ENCODE measurements at regions not wholly inside any gene's neighbourhood (a gene's known extent, or its start where the extent isn't known, plus 50 kb on each side); places are given as distances from the start of the nearest gene placed in this dataset.

GRCh38 chr10:55141892-55142291 lies 340.9 kb upstream of the PCDH15 start:
- Histone ChIP-seq H3K9me3 (ENCODE audit: control insufficient read depth in 1 of 2, insufficient read depth in 1 of 2, low read length in 2 of 2) (no peaks in the 10 kb centered on the region), H3K4me3 (ENCODE audit: low read length) (no peak overlapping the region), H3K27me3 (ENCODE audit: control insufficient read depth in 1 of 2, insufficient read depth in 2 of 2, low read length in 2 of 2) (no peaks in the 10 kb centered on the region), H3K36me3 (ENCODE audit: insufficient read depth, low read length) (no peaks in the 10 kb centered on the region), H3K27ac (ENCODE audit: low read depth in 1 of 2, low read length in 2 of 2) (no peak overlapping the region), H3K4me1 (ENCODE audit: insufficient read depth, low read length) (no peaks in the 10 kb centered on the region)
- H3K27me3 Mint-ChIP-seq = no peaks in the 10 kb centered on the region
- DNase-seq (no peak), ATAC-seq (ENCODE audit: poor library complexity) (no peak)
- TF ChIP-seq CTCF (IDR thresholded peaks at IDR 0.05) = no peak
- peaks cover 12% of the 10 kb centered on the region for H3K9me3 Mint-ChIP-seq
- intact Hi-C loops (cut with DNase I, micrococcal nuclease) = no loop called here
- no peaks in the 10 kb centered on the region for H3K36me3 Mint-ChIP-seq (ENCODE audit: low read depth)
- H3K27ac Mint-ChIP-seq = no peak overlapping the region
- no peak overlapping the region for H3K4me3 Mint-ChIP-seq
- POLR2A ChIA-PET = no interaction called here
- no peaks in the 10 kb centered on the region for H3K4me1 Mint-ChIP-seq (ENCODE audit: low read depth)
- CTCF ChIA-PET = no interaction called here

DNA sequence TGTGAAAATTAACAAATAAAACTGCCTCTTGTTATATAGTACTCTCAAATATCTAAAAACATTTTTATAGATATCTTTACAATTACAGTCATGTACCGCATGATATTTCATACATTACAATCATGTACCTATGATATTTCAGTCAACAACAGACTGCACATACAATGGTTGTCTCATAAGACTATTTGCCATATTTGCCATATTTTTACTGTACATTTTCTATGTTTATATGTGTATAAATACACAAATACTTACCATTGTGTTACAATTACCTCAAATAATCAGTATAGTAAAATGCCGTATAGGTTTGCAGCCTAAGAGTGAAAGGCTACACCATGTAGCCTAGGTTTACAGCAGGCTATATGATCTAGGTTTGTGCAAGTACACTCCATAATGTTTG lies 336.0 kb upstream of the PCDH15 start:
- intact Hi-C loops (cut with DNase I, micrococcal nuclease) = no loop called here
- Mint-ChIP-seq H3K9me3 (peaks cover 11% of the 10 kb centered on the region), H3K36me3 (ENCODE audit: low read depth) (no peaks in the 10 kb centered on the region), H3K27me3 (no peaks in the 10 kb centered on the region), H3K4me1 (ENCODE audit: low read depth) (no peaks in the 10 kb centered on the region), H3K4me3 (no peak overlapping the region), H3K27ac (no peak overlapping the region)
- no peak overlapping the region for H3K27ac ChIP-seq (ENCODE audit: low read depth in 1 of 2, low read length in 2 of 2)
- no peak for TF ChIP-seq CTCF (IDR thresholded peaks at IDR 0.05)
- H3K27me3 ChIP-seq (ENCODE audit: control insufficient read depth in 1 of 2, insufficient read depth in 2 of 2, low read length in 2 of 2) = no peaks in the 10 kb centered on the region
- H3K9me3 ChIP-seq (ENCODE audit: control insufficient read depth in 1 of 2, insufficient read depth in 1 of 2, low read length in 2 of 2) = peaks cover 0 to under 1% of the 10 kb centered on the region in 2 experiments
- ATAC-seq (ENCODE audit: poor library complexity) (no peak), DNase-seq (no peak)
- ChIA-PET POLR2A (no interaction called here), CTCF (no interaction called here)
- no peaks in the 10 kb centered on the region for H3K36me3 ChIP-seq (ENCODE audit: insufficient read depth, low read length)
- no peak overlapping the region for H3K4me3 ChIP-seq (ENCODE audit: low read length)
- no peaks in the 10 kb centered on the region for H3K4me1 ChIP-seq (ENCODE audit: insufficient read depth, low read length)

GRCh38 chr10:55104738-55105137 lies 303.7 kb upstream of the PCDH15 start:
- Mint-ChIP-seq H3K4me3 (no peak overlapping the region), H3K4me1 (ENCODE audit: low read depth) (no peaks in the 10 kb centered on the region), H3K36me3 (ENCODE audit: low read depth) (no peaks in the 10 kb centered on the region), H3K9me3 (peaks cover 9% of the 10 kb centered on the region), H3K27ac (no peak overlapping the region), H3K27me3 (no peaks in the 10 kb centered on the region)
- no peaks in the 10 kb centered on the region for H3K27me3 ChIP-seq (ENCODE audit: control insufficient read depth in 1 of 2, insufficient read depth in 2 of 2, low read length in 2 of 2)
- ATAC-seq (ENCODE audit: poor library complexity) = no peak
- H3K4me1 ChIP-seq (ENCODE audit: insufficient read depth, low read length) = no peaks in the 10 kb centered on the region
- ChIA-PET POLR2A (no interaction called here), CTCF (no interaction called here)
- intact Hi-C loops (cut with DNase I, micrococcal nuclease) = no loop called here
- DNase-seq = no peak
- H3K9me3 ChIP-seq (ENCODE audit: control insufficient read depth in 1 of 2, insufficient read depth in 1 of 2, low read length in 2 of 2) = peaks cover 0 to 9% of the 10 kb centered on the region in 2 experiments
- no peak overlapping the region for H3K4me3 ChIP-seq (ENCODE audit: low read length)
- H3K36me3 ChIP-seq (ENCODE audit: insufficient read depth, low read length) = no peaks in the 10 kb centered on the region
- no peak for TF ChIP-seq CTCF (IDR thresholded peaks at IDR 0.05)
- H3K27ac ChIP-seq (ENCODE audit: low read depth in 1 of 2, low read length in 2 of 2) = no peak overlapping the region
